Adrenal gland (tissue), 5 donors: ENCODE measurements at regions not wholly inside any gene's neighbourhood (a gene's known extent, or its start where the extent isn't known, plus 50 kb on each side); places are given as distances from the start of the nearest gene placed in this dataset.

Experiments used
- CTCF ChIP-seq, 6 experiments: fragments of 450-650 bp in 4 of 6; fragments of 200-600 bp in 2 of 6; sonication (generic) in 1 of 6; IDR thresholded peaks; 1 replicate in 5 of 6; 2 replicates in 1 of 6; pipeline versions ENCODE4 v1.5.1 to v1.8.0; 2016 to 2021; ENCODE audit warnings: antibody characterized with exemption in 6 of 6, mild to moderate bottlenecking in 2 of 6, moderate library complexity in 1 of 6
- POLR2A ChIP-seq, 2 donors: fragments of 450-650 bp; IDR thresholded peaks; one replicate each; pipeline ENCODE4 v1.6.1; 2017; ENCODE audit warnings: antibody characterized with exemption in 2 of 2, mild to moderate bottlenecking in 2 of 2, moderate library complexity in 1 of 2
- donor health status: DM: no; HTN: no; CAD: no.

GRCh38 chr7:63025815-63026214 lies 972.8 kb upstream of the ZNF722 start:
- TF ChIP-seq CTCF (IDR thresholded peaks at IDR 0.05) (no peak), POLR2A (IDR thresholded peaks at IDR 0.05) (no peak)
